UCSD-AML1 (cell line): ENCODE measurements at regions not wholly inside any gene's neighbourhood (a gene's known extent, or its start where the extent isn't known, plus 50 kb on each side); places are given as distances from the start of the nearest gene placed in this dataset.

Experiments
- DNase-seq: peaks from one replicate; lab custom pipeline; 2025; ENCODE audit not compliant: unreplicated experiment; lab: John Stamatoyannopoulos, UW

DNA sequence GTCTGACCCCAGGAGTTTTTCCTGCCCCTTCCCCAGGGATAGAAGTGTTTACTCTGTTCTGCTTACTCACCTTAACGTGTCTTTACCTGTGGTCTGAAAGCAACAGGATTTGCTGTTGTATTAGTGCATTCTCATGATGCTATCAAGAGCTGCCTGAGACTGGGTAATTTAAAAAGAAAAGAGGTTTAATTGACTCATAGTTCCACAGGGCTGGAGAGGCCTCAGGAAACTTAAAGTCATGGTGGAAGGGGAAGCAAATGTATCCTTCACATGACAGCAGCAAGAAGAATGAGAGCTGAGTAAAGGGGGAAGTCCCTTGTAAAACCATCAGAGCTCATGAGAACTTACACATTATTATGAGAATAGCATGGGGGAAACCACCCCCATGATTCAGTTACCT is 240.4 kb downstream of the SNAPC1 start:
- DNase-seq = no peak

DNA sequence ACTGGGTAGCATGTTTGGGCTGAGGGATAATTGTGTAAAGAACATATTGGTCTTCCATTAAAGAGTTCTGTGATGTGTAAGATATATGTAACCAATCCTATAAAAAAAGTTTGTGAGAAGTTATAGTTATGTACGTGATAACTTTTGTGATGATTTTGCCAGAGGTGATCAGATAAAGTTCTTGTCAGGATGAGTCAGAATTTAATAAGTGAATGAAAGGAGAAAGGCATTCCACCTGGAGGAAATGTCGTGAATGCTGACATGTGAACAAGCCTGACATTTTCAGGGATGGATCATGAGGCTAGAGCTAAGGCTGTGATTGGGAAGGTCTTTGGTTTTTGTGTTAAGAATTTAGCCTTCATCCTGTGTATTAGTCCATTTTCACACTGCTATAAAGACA is 241.5 kb downstream of the SNAPC1 start:
- no peak for DNase-seq

DNA sequence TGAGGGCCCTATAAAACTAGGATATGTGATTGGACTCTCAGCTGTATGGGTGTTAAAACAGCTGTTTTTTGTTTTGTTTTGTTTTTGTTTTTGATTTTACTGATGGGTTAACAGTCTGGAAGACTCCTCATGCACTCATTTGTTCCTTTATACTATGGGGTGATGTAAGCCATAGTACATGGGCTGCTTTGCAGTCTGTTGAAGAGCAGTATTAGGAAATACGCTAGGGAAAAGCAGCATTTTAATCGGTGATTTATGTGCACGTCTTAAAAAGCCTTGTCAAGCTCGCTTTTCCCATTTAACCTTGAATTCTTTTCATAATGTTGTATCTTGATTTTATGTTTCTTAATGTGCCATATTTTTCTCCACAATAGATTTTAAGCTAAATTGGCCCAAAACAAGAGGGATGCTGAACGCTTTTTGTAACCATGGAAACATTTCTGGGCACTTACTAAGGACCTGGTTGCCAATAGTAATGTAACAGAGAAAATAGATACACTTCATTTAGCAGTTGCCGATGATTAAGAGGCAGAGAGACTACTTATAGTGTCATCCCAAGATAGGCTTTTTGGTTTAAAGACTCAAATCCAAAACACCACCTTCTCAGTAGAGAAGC is 244.0 kb downstream of the SNAPC1 start:
- DNase-seq = no peak

DNA sequence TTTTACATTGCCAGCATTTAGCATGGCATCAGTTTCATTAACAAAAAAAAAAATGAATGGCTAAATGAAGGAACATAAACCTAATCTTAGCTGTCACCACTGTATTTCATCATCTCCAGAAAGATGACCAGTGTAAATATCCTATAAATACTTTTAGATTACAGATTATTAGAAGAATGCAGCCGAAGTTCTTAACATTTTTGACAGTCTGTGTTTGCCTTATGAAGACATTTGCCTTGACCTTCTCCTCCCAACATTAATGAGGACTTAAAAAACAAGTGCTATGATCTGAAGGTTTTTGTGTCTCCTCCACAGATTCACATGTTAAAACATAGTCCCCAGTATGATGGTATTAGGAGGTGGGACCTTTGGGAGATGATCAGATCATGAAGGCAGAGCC is 253.0 kb downstream of the SNAPC1 start:
- DNase-seq = no peak

DNA sequence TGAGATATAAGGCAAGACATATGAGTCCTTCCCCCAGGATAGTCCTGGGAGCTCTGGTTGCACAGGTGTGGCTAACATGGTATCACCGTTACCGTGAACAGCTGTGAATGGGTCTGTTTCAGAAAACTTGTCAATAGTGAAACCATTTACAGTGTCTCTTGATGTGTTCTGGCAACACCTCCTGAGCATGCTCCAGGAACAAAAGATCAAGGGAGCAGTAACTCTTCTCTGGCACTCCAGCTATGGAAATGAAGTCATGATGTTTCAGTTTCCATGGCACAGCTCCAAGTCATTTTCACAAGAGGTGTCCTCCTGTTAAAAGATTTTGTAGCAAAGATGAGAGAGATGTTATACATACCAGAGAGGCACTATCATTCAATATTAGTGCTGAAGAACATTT is 253.7 kb downstream of the SNAPC1 start:
- no peak for DNase-seq

DNA sequence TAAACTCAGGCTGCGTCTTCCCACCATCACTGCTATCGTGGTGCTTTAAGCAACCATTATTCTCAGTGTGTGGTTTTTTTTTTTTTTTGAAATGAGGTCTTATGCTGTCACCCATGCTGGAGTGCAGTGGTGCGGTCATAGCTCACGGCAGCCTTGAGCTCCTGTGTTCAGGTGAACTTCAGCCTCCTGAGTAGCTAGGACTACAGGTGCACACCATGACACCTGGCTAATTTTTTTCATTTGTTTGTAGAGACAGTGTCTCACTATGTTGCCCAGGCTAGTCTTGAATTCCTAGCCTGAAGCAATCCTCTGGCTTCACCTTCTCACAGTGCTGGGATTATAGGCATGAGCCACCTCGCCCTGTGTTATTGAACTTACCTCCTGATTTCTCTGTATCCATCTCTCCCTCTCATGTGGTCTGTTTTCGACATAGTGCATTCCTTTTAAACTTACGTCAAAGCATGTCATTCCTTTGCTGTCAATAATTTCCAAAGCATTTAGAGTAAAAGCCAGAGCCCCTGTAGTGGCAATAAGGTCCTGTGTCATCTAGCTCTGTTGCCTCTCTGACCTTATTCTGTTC is 255.5 kb downstream of the SNAPC1 start:
- DNase-seq = no peak

DNA sequence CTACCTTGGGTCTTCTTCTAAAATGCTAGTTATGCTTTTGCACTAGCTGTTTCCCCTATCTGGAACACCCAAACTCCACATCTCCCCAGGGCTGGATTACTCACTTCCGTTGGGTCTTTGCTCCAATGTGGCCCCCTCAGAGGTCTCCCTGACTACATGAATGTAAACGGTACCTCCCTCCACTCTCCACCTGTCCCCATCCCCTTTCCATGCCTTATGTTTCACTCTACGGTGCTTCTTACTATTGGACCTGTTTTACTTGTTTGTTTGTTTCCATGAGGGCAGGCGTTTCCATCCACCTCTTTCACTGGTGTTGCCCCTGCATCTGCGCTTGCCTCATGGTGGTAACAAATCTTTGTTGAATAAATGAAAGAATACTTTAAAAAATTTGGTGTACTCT is 256.4 kb downstream of the SNAPC1 start:
- no peak for DNase-seq

DNA sequence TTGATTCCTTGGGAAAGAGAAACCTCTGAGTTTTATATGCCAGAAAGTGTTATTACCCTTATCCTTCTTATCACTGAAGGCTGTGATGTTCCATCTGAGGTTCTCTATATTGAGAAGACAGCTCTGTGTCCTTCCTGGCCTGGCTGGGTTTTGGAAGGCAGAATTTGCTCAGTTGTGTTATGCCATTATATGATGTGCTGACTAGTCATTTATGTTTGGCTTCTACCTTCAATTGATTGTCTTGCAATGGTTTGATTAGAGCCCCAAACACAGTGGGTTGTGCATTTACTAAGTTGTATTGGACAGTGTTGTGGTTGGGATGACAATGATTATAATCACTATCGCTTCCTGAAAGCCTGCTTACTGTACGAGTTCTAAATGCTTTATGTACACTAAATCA is 265.7 kb downstream of the SNAPC1 start:
- DNase-seq = no peak

DNA sequence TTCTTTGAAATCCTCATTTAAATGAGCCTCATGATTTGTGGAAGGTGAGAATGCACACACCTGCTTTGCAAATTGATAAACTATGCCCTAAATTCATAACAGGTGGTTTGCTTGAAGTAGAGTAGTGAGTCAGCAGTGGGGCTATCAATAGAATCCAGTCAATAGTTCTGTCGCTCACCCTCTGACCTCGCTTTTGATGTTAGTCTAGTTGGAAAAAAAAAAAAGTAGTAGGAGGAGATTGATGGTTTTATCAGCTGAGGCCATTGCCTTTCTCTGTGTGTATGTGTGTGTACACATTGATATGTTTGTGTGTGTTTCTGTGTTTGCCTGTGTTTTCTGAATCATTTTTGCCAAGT is 267.3 kb downstream of the SNAPC1 start:
- DNase-seq = no peak

DNA sequence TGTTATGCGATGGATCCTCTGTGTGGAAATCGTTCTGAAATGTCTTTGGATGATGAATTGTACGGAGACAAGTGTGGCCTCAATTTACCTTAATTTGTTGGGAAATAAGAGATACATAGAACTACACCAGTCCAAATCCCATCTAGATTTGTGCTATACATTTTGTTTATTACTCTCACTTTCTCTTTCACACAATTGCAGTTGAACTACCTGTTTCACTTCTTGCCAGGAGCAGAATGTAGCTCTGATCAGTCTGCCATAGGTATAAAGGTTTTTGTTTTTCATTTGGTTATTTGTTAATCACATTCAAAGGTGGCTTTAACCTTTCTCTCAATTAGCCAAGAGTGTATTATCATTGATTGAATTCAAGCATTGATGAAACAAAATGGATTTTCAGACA is 268.2 kb downstream of the SNAPC1 start:
- DNase-seq = no peak

DNA sequence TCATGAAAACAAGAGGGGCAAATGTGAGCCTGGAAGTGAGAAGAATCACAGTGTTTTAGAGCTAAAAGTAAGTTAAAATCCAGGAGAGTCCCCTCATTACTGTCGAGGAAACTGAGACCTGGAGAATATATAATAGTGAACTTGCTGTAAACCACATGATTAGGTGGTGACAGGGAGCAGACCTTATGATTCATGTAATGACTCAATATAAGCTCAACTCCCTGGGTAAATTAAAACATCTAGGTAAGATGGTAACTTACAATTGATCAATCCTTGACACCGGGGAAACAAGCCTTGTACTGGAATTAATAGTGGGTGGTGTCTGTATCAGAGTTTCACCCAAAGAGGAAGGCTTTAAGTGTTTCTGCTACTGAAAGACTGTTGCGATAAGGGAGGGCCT is 269.3 kb downstream of the SNAPC1 start:
- DNase-seq = no peak

DNA sequence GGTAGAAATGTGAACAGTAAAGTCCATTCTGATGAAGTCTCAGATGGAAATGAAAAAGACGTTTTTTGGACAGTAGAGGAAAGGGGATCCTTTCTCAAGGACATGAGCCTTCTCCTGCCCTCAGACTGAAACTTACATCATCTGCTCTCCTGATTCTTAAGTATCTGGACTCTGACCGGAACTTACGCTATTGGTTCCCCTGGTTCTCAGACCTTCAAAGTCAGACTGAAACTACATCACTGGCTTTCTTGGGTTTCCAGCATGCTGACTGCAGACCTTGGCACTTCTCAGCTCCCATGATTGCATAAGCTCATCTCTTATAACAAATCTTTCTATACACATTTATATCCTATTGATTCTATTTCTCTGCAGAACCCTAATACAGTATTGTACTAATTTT is 291.0 kb downstream of the SNAPC1 start:
- DNase-seq = no peak

DNA sequence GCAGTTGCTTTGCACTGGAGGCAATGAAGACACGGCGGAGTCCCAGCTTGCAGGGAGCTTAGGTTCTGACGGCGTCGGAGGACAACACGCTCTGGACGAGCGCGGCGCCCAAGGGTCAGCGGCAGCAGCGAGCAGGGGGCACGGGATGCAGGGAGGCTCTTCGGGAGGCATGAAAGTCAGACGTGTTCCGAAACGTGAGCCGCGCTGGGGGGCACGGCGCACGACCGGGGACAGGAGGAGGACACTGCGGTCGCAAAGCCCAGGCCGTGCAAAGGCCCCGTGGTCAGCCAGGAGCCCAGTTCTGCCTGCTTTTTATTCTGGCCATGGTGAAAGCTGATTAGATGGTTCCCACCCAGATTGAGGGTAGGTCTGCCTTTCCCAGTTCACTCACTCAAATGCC is 294.6 kb downstream of the SNAPC1 start:
- DNase-seq = no peak

DNA sequence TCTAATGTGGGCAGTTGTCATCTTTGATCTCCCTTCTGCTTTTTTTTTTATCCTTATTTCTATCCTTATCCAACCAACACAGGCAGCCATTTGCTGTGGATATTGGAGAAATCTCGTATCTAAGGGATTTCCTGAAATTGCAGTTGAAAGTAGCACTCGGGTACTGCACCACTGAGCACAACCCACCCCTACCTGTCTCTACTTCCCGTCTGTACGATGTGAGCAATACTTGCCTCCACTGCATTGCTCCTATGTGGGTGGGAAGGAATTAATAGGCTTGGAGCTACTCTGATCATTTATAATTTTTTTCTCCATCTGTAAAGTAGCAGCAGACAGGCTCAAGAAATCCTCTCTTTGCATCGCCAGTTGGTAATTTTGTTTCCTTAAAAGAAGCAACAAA is 300.4 kb downstream of the SNAPC1 start:
- DNase-seq = no peak

DNA sequence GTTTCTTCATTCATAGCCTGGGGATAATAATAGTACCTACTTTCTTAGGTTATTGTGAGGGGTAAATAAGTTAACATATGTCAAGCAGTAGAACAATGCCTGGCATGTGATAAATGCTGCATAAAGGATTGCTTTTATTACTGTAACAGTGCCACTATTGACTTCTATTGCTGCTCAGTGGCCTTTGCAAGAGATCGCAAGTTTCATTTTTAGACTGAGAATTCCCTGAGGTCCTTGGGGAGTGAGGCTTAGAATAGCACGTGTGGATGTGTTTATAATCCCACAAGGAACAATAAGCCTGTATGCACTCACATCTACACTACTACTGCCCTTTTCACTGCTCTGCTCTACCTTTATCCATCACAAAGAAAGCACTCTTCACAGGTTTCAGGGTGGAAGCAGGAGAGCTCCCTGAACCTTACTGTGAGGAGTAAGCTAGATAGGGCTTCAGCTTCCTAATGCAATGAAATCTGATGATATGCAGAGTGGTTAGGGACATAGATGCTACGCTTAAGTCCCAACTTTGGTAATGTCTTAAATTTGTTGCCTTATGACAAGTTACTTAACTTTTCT is 302.6 kb downstream of the SNAPC1 start:
- no peak for DNase-seq

DNA sequence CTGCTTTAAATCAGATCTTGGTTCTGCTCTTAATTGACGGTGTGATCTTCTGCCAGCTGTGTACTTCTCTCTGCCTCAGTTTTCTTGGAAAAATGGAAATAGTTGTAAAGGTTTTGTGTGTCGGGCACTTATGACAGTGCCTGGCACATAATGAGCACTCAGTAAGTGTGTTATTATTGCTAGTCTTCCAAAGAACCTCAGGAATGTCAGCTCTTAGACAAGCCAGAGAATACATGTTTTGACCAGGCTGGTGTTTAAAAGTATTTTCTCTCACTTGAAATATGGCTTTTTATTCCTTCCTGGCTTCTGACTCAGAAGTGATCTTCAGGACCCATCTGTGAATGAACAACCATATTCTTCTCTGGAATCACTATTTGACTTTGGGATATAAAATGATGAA is 304.1 kb downstream of the SNAPC1 start:
- DNase-seq = no peak

DNA sequence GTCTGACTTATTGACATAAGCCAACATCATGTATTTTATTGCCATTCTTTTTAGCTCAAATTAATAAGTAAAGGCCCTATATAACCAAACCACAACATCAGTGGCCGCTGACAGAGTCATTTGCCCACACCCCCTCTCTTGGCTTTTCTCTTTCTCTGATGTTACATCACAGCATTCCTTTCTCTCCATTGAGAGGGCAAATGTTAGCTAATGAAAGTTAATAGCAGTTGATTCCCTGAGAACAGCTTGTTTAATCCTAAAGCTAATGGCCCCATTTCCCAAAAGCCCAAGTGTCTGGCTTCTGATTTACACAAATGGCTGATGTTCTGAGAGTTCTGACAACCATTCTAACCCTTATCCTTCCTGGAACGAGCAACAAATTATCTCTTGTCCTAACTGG is 308.8 kb downstream of the SNAPC1 start:
- no peak for DNase-seq

DNA sequence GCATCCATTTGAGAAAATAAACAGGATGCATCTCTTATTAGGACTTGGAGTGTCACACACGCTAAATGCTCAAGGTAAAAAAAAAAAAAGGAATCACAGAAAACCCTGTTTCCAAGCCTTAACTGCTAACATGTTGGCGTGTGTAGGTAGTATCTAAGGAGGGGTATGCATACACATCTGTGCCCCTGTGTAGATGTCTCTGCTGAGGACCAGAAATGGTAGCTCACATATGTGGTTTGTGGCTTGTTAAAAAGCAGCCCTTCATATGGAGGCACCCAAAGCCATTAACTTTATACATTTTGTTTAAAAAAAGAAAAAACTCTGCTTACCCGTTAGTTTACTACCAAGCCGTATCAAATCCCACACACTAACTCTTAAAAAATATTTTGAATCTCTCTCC is 314.1 kb downstream of the SNAPC1 start:
- no peak for DNase-seq

DNA sequence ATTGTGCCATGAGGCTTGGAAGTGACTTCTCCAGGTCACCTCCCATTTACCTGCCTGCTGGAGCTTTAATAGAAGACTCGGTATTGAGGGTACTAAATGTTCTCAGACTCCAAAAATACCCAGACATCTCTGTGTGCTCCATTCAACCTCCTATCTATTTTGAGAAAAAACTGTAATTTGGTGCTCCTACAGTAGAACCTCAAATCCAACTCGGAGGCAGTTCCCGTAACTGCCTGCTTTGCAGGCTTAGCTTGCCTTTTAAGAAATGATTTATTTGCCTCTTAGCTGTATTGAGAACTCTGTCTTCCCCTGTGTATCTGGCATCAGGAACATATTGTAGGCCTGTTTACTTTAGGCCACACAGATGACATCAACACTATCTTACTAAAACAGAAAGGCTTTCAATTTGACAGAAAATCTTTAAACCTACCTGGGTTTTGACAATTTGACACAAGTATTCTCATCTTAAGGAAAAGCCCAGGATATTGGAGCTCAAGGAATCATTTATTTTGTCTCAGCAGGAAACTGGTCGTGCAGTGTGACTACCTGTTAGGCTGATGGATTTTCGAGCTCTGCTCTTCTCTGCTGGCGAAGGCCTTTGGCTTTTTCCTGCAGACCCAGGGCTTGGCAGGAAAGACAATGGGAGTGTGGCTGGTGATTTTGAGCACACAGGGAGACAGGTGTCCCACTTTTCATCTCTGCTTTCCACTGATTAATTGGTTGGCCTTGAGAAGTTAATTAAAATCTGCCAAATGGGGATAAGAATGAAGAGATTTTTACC is 314.8 kb downstream of the SNAPC1 start:
- no peak for DNase-seq

DNA sequence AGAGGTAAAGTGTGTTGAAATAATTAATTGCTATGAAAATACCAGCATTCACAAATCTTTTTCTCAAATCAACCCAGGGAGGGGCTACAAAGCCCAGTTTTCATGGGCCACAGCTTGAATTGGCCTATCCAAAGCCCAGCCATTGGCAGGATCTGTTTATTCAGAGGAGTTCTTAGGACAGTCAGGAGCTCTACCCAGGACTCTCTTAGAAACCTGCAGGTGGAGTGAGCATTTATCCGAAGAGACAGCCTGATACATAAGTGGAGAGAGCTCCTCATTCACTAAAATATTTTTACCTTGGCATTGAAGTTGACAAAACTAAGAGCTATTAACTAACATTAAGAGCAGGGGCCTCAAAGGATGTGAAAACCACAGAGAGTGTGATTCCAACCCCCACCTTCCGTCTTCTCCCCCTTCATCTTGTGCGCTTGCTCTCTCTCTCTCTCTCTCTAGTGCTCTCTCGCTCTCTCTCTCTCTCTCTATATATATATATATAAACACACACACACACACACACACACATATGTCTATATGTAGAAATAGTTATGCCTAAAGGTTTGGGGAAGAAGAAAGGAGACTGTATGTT is 315.5 kb downstream of the SNAPC1 start:
- DNase-seq = no peak

DNA sequence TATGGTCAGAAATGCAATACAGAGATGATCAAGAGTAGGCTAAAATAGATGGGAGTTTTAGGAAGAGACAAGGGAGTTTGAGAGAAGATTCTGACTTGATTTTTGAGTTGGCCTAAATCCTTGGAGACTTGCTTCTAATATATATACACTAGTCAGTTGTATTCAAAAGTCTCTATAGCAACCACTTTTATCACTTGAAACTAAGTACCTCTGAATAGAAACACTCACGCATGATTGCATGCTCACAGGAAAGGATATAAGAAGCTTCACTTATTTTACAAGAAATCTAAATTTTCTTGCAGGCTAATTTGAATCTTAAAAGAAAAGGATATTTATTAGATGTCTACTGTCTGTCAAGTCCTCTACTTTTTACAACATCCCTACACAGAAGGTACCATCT is 316.8 kb downstream of the SNAPC1 start:
- no peak for DNase-seq

DNA sequence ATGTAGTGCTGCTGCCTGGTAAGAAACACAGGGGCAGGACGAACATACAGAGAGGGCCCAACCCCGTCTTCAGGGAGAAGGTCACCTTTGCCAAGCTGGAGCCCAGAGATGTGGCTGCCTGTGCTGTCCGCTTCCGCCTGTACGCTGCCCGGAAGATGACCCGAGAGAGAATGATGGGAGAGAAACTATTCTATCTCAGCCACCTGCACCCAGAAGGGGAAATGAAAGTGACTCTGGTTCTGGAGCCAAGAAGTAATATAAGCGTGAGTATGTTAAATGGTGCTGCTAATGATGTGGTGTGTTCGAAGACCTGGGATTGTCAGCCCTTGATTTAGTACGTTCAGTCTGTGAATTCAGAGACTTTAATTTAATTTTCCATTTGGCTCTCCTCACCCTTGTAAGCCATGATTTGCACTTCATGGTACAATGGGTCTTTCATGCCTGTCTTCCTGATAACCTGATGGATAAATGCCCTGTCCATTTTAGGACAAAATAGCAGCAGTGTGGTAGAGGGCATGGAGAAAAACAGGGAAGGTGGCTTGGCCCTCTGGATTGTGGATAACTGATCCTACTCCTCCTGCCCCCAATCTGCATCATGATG is 318.9 kb downstream of the SNAPC1 start:
- DNase-seq = no peak
